K562 (cell line): ENCODE measurements at regions not wholly inside any gene's neighbourhood (a gene's known extent, or its start where the extent isn't known, plus 50 kb on each side); places are given as distances from the start of the nearest gene placed in this dataset.

ENCODE experiments used
- ATAC-seq: fragments of 200-7000 bp; cut with Tn5 transposase; 3 replicates; pipeline ENCODE4 v1.9.1; 2020; ENCODE audit warnings: moderate library complexity
- BruUV-seq: library from RNA; stranded (reverse); fragments of 400-500 nt; replicated peaks from 2 replicates; lab custom pipeline; 2021; lab: Mats Ljungman, UMichigan
- CTCF ChIA-PET: fragments of 300-600 bp; formaldehyde crosslinking; extraction: SDS; loops from one replicate; lab custom pipeline; 2021; ENCODE audit warnings: low intra/inter-chr PET ratio; lab: Yijun Ruan, JAX
- POLR2A ChIA-PET: fragments of 300-600, 350-650 bp; sonication (Branson Sonifier 250); formaldehyde crosslinking; extraction: SDS; loops from one replicate; lab custom pipeline; 2021; ENCODE audit warnings: antibody characterized with exemption, inconsistent platforms; lab: Yijun Ruan, JAX
- DNase-seq, 4 experiments: peaks; one replicate each; pipeline versions ENCODE4 v3.0.0 to v3.0.0-alpha.2; 2011 to 2018; ENCODE audit warnings: low spot score in 3 of 4, mixed read lengths in 3 of 4; ENCODE audit errors: extremely low read depth in 1 of 4
- FAIRE-seq: peaks from 2 replicates; lab custom pipeline; 2011; peaks lifted over from hg19 to GRCh38; lab: Jason Lieb, UNC
- H2AFZ ChIP-seq: 2 replicates; pipeline ENCODE4 v1.6.0; 2011; ENCODE audit warnings: low read depth, low read length, control low read depth, inconsistent platforms
- H3K27ac ChIP-seq: fragments of 200-600 bp; 3 replicates; pipeline ENCODE4 v1.8.0; 2011; ENCODE audit warnings: low read depth, mild to moderate bottlenecking, control low read depth, inconsistent platforms, low read length, moderate library complexity, mixed read lengths; ENCODE audit errors: extremely low read depth
- H3K27me3 ChIP-seq, 2 experiments: fragments of 300-600 bp in 1 of 2; 2 replicates in 1 of 2; 3 replicates in 1 of 2; pipeline versions ENCODE4 v1.6.0 to v1.8.0; 2011; ENCODE audit warnings: inconsistent platforms in 2 of 2, low read length in 2 of 2, mild to moderate bottlenecking in 1 of 2, mixed read lengths in 1 of 2, moderate library complexity in 1 of 2; ENCODE audit not compliant: control insufficient read depth in 2 of 2, insufficient read depth in 2 of 2
- H3K36me3 ChIP-seq: fragments of 300-600 bp; 3 replicates; pipeline ENCODE4 v1.8.0; 2011; ENCODE audit warnings: mild to moderate bottlenecking, low read length, inconsistent platforms; ENCODE audit not compliant: control insufficient read depth, insufficient read depth
- H3K4me1 ChIP-seq, 2 experiments: fragments of 200-600 bp in 1 of 2; replicated peaks in 1 of 2; 2 replicates in 1 of 2; 3 replicates in 1 of 2; pipeline versions ENCODE4 v1.5.1 to v1.8.0; 2011; ENCODE audit warnings: inconsistent platforms in 2 of 2, low read length in 2 of 2, mild to moderate bottlenecking in 1 of 2, mixed read lengths in 1 of 2, moderate library complexity in 1 of 2; ENCODE audit not compliant: control insufficient read depth in 2 of 2, insufficient read depth in 2 of 2
- H3K4me2 ChIP-seq: 2 replicates; pipeline ENCODE4 v1.6.1; 2011; ENCODE audit warnings: low read length, control low read depth, inconsistent platforms, mixed read lengths; ENCODE audit not compliant: insufficient read depth
- H3K4me3 ChIP-seq: fragments of 200-600 bp; sonication (generic), shearing (Covaris generic); 2 replicates; pipeline ENCODE4 v1.5.1; 2016; ENCODE audit warnings: control low read depth, inconsistent platforms
- H3K79me2 ChIP-seq: fragments of 200-600 bp; 3 replicates; pipeline ENCODE4 v1.8.0; 2011; ENCODE audit warnings: low read length, inconsistent platforms; ENCODE audit not compliant: control insufficient read depth, insufficient read depth
- H3K9ac ChIP-seq, 2 experiments: 2 replicates each; pipeline versions ENCODE4 v1.6.0 to v1.6.1; 2011; ENCODE audit warnings: low read depth in 2 of 2, low read length in 2 of 2, control low read depth in 1 of 2, inconsistent platforms in 1 of 2, mild to moderate bottlenecking in 1 of 2, mixed read lengths in 1 of 2; ENCODE audit not compliant: insufficient read depth in 1 of 2
- H3K9me1 ChIP-seq: one replicate; pipeline ENCODE4 v1.6.0; 2011; ENCODE audit warnings: inconsistent platforms, mild to moderate bottlenecking, low read length, moderate library complexity; ENCODE audit not compliant: control insufficient read depth, insufficient read depth
- H3K9me3 ChIP-seq: replicated peaks from 2 replicates; pipeline ENCODE4 v1.5.1; 2011; ENCODE audit warnings: low read depth, low read length, inconsistent platforms; ENCODE audit not compliant: control insufficient read depth, insufficient read depth
- H4K20me1 ChIP-seq: replicated peaks from 2 replicates; pipeline ENCODE4 v1.6.1; 2011; ENCODE audit warnings: low read length, inconsistent platforms, mixed read lengths; ENCODE audit not compliant: control insufficient read depth, insufficient read depth
- CAMTA2 ChIP-seq: fragments of 250-450 bp; sonication (Bioruptor Pico); conservative IDR thresholded peaks from 2 replicates; pipeline ENCODE4 v1.5.1; 2022
- DNMT1 ChIP-seq: fragments of 450-650 bp; IDR thresholded peaks from 2 replicates; pipeline ENCODE4 v1.6.1; 2016; ENCODE audit warnings: antibody characterized with exemption, mild to moderate bottlenecking
- EP300 ChIP-seq: IDR thresholded peaks from 2 replicates; pipeline ENCODE4 v1.6.1; 2012; ENCODE audit warnings: low read length, improper control_type of control experiment
- ESRRB ChIP-seq: fragments of 250-450 bp; sonication (Bioruptor Pico); IDR thresholded peaks from 2 replicates; pipeline ENCODE4 v1.5.0; 2020; ENCODE audit warnings: mild to moderate bottlenecking, moderate library complexity, borderline replicate concordance
- MBD2 ChIP-seq: sonication (generic); IDR thresholded peaks from 2 replicates; pipeline ENCODE4 v1.6.1; 2016; ENCODE audit warnings: low read depth, borderline replicate concordance
- NCOA4 ChIP-seq: fragments of 450-650 bp; IDR thresholded peaks from 2 replicates; pipeline ENCODE4 v1.6.1; 2018; ENCODE audit warnings: mild to moderate bottlenecking; ENCODE audit not compliant: partially characterized antibody
- NR2C2 ChIP-seq, 2 experiments: fragments of 200-800 bp in 1 of 2; sonication (Bioruptor generic) in 1 of 2; sonication (generic) in 1 of 2; formaldehyde crosslinking in 1 of 2; IDR thresholded peaks; 2 replicates each; pipeline versions ENCODE4 v1.6.1 to v1.8.0; 2016 to 2022; ENCODE audit warnings: mild to moderate bottlenecking in 1 of 2, missing compliant biosample characterization in 1 of 2, missing genetic modification characterization in 1 of 2, missing genetic modification reagents in 1 of 2
- SMAD2 ChIP-seq: fragments of 150-350 bp; IDR thresholded peaks from 2 replicates; pipeline ENCODE4 v1.6.1; 2014; ENCODE audit warnings: low read depth, mild to moderate bottlenecking, low read length
- TAF7 ChIP-seq: fragments of 450-650 bp; IDR thresholded peaks from 2 replicates; pipeline ENCODE4 v1.6.1; 2016; ENCODE audit warnings: missing genetic modification characterization, missing compliant biosample characterization
- ZNF324 ChIP-seq: fragments of 250-450 bp; sonication (Bioruptor Pico); IDR thresholded peaks from 2 replicates; pipeline ENCODE4 v1.4.0; 2020; ENCODE audit warnings: mild to moderate bottlenecking
- ZSCAN29 ChIP-seq: fragments of 450-650 bp; IDR thresholded peaks from 2 replicates; pipeline ENCODE4 v1.6.1; 2017
- WGBS: fragments of 100-300 bp; shearing (Covaris generic); methylation state at CpG from one replicate; pipeline ENCODE4 v1.1.6; 2016; ENCODE audit warnings: low coverage, mixed read lengths; ENCODE audit not compliant: insufficient coverage; ENCODE audit errors: missing lambda C conversion rate; 5-methylcytosine and 5-hydroxymethylcytosine counted together
- in situ Hi-C: fragments of 300-500 bp; cut with MboI; formaldehyde crosslinking; loops from 4 replicates; pipeline ENCODE4 v1.15.0; 2018; ENCODE audit warnings: inconsistent platforms, mixed read lengths
- intact Hi-C: fragments of 100-400 bp; cut with micrococcal nuclease; formaldehyde crosslinking; loops from 2 replicates; pipeline ENCODE4 v1.14.2; 2022
- TF ChIP-seq, protein P1 (sequence below): fragments of 250-450 bp; sonication (Bioruptor Pico); IDR thresholded peaks from 2 replicates; pipeline ENCODE4 v1.8.0; 2021; ENCODE audit warnings: mild to moderate bottlenecking, moderate library complexity
- TF ChIP-seq, protein P2 (sequence below): sonication (generic); formaldehyde crosslinking; IDR thresholded peaks from 2 replicates; pipeline ENCODE4 v1.8.1; 2023; ENCODE audit warnings: mild to moderate bottlenecking, missing genetic modification reagents
- TF ChIP-seq, protein P3 (sequence below), 2 experiments: fragments of 450-650 bp; conservative IDR thresholded peaks; 2 replicates each; pipeline ENCODE4 v1.6.1; 2017; ENCODE audit warnings: mild to moderate bottlenecking in 2 of 2, moderate library complexity in 2 of 2
- TF ChIP-seq, protein P4 (sequence below): fragments of 200-800 bp; sonication (Bioruptor generic); IDR thresholded peaks from 2 replicates; pipeline ENCODE4 v1.6.1; 2017; ENCODE audit warnings: missing genetic modification characterization, missing compliant biosample characterization

DNA sequence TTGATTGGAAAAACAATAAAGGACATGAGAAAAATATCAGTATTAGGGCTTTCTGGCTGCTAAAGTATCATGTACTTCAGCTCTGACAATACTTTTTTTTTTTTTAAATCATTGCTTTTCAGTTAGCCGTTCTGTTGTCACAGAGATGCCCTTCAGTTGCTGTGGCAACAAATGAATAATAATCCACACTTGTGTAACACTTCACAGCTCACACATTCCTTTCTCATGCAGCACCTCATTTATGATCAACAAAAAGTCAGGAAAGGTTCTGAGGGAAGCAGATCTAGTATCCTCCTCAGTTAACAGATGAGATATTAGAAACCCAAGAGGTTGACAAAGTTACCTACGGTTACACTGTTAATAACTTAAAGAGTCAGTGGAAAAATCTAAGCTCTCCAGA lies 444.2 kb upstream of the SLIT2 start:
- no peak overlapping the region for H3K4me2 ChIP-seq
- H3K27ac ChIP-seq = no peak overlapping the region
- no peaks in the 10 kb centered on the region for H3K9me3 ChIP-seq
- no TSS peak for BruUV-seq
- ChIA-PET CTCF (no interaction called here), POLR2A (no interaction called here)
- no peak overlapping the region for H2AFZ ChIP-seq
- no peaks in the 10 kb centered on the region for H3K36me3 ChIP-seq
- H3K79me2 ChIP-seq = no peaks in the 10 kb centered on the region
- in situ Hi-C loops (no loop called here), intact Hi-C loops (no loop called here)
- no peak overlapping the region for H3K9ac ChIP-seq
- WGBS = 0% methylated on average over 2 of the region's 2 CpGs
- H3K27me3 ChIP-seq = no peaks in the 10 kb centered on the region
- TF ChIP-seq ZNF324 (CRISPR knock-in tag) (no peak), TAF7 (tag) (no peak), CAMTA2 (CRISPR knock-in tag) (no peak), NR2C2 (CRISPR knock-in tag; IDR thresholded peaks at IDR 0.05) (no peak), NR2C2 (tag; IDR thresholded peaks at IDR 0.05) (no peak), NCOA4 (no peak), ZSCAN29 (no peak), SMAD2 (no peak), ESRRB (CRISPR knock-in tag) (no peak), MBD2 (no peak), DNMT1 (no peak), EP300 (no peak)
- TF ChIP-seq, protein P1, sequence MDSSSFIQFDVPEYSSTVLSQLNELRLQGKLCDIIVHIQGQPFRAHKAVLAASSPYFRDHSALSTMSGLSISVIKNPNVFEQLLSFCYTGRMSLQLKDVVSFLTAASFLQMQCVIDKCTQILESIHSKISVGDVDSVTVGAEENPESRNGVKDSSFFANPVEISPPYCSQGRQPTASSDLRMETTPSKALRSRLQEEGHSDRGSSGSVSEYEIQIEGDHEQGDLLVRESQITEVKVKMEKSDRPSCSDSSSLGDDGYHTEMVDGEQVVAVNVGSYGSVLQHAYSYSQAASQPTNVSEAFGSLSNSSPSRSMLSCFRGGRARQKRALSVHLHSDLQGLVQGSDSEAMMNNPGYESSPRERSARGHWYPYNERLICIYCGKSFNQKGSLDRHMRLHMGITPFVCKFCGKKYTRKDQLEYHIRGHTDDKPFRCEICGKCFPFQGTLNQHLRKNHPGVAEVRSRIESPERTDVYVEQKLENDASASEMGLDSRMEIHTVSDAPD (CRISPR knock-in tag) = no peak
- TF ChIP-seq, protein P2, sequence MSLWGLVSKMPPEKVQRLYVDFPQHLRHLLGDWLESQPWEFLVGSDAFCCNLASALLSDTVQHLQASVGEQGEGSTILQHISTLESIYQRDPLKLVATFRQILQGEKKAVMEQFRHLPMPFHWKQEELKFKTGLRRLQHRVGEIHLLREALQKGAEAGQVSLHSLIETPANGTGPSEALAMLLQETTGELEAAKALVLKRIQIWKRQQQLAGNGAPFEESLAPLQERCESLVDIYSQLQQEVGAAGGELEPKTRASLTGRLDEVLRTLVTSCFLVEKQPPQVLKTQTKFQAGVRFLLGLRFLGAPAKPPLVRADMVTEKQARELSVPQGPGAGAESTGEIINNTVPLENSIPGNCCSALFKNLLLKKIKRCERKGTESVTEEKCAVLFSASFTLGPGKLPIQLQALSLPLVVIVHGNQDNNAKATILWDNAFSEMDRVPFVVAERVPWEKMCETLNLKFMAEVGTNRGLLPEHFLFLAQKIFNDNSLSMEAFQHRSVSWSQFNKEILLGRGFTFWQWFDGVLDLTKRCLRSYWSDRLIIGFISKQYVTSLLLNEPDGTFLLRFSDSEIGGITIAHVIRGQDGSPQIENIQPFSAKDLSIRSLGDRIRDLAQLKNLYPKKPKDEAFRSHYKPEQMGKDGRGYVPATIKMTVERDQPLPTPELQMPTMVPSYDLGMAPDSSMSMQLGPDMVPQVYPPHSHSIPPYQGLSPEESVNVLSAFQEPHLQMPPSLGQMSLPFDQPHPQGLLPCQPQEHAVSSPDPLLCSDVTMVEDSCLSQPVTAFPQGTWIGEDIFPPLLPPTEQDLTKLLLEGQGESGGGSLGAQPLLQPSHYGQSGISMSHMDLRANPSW (CRISPR knock-in tag) = no peak
- TF ChIP-seq, protein P3, sequence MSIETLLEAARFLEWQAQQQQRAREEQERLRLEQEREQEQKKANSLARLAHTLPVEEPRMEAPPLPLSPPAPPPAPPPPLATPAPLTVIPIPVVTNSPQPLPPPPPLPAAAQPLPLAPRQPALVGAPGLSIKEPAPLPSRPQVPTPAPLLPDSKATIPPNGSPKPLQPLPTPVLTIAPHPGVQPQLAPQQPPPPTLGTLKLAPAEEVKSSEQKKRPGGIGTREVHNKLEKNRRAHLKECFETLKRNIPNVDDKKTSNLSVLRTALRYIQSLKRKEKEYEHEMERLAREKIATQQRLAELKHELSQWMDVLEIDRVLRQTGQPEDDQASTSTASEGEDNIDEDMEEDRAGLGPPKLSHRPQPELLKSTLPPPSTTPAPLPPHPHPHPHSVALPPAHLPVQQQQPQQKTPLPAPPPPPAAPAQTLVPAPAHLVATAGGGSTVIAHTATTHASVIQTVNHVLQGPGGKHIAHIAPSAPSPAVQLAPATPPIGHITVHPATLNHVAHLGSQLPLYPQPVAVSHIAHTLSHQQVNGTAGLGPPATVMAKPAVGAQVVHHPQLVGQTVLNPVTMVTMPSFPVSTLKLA (conservative IDR thresholded peaks at IDR 0.05) = no peak
- TF ChIP-seq, protein P4, sequence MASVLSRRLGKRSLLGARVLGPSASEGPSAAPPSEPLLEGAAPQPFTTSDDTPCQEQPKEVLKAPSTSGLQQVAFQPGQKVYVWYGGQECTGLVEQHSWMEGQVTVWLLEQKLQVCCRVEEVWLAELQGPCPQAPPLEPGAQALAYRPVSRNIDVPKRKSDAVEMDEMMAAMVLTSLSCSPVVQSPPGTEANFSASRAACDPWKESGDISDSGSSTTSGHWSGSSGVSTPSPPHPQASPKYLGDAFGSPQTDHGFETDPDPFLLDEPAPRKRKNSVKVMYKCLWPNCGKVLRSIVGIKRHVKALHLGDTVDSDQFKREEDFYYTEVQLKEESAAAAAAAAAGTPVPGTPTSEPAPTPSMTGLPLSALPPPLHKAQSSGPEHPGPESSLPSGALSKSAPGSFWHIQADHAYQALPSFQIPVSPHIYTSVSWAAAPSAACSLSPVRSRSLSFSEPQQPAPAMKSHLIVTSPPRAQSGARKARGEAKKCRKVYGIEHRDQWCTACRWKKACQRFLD (CRISPR knock-in tag) = no peak
- ATAC-seq = no peak
- no peaks in the 10 kb centered on the region for H4K20me1 ChIP-seq
- H3K4me3 ChIP-seq = no peak overlapping the region
- H3K9me1 ChIP-seq = no peaks in the 10 kb centered on the region
- FAIRE-seq = no peak
- H3K4me1 ChIP-seq = no peaks in the 10 kb centered on the region
- no peak for DNase-seq
